ENCODE measurements at regions not wholly inside any gene's neighbourhood (a gene's known extent, or its start where the extent isn't known, plus 50 kb on each side); places are given as distances from the start of the nearest gene placed in this dataset.

- Histone ChIP-seq H3K36me3 (ENCODE audit: insufficient read depth, low read length) (no peaks in the 10 kb centered on the region), H3K4me3 (ENCODE audit: low read depth in 1 of 2, low read length in 2 of 2) (no peak overlapping the region), H3K4me1 (ENCODE audit: insufficient read depth, low read length) (no peaks in the 10 kb centered on the region), H3K27ac (ENCODE audit: low read depth, low read length) (no peak overlapping the region), H3K27me3 (ENCODE audit: control insufficient read depth in 1 of 2, insufficient read depth in 2 of 2, low read length in 2 of 2) (no peaks in the 10 kb centered on the region), H3K9ac (ENCODE audit: low read length) (no peak overlapping the region), H3K9me3 (ENCODE audit: low read length) (peaks cover 8% of the 10 kb centered on the region)
Observed at GRCh38 chr11:70926543-70927201, 325.7 kb downstream of the SHANK2 start.

- no peaks in the 10 kb centered on the region for H3K36me3 ChIP-seq (ENCODE audit: insufficient read depth, low read length)
- H3K4me1 ChIP-seq (ENCODE audit: insufficient read depth, low read length) = no peaks in the 10 kb centered on the region
- H3K27ac ChIP-seq (ENCODE audit: low read depth, low read length) = no peak overlapping the region
- H3K4me3 ChIP-seq (ENCODE audit: low read depth in 1 of 2, low read length in 2 of 2) = no peak overlapping the region
- no peaks in the 10 kb centered on the region for H3K9me3 ChIP-seq (ENCODE audit: low read length)
- H3K9ac ChIP-seq (ENCODE audit: low read length) = no peak overlapping the region
- no peaks in the 10 kb centered on the region for H3K27me3 ChIP-seq (ENCODE audit: control insufficient read depth in 1 of 2, insufficient read depth in 2 of 2, low read length in 2 of 2)
Observed at GRCh38 chr11:70928854-70929598, 323.4 kb downstream of the SHANK2 start.

- Histone ChIP-seq H3K36me3 (ENCODE audit: insufficient read depth, low read length) (no peaks in the 10 kb centered on the region), H3K9me3 (ENCODE audit: low read length) (no peaks in the 10 kb centered on the region), H3K9ac (ENCODE audit: low read length) (no peak overlapping the region), H3K27me3 (ENCODE audit: control insufficient read depth in 1 of 2, insufficient read depth in 2 of 2, low read length in 2 of 2) (no peaks in the 10 kb centered on the region), H3K27ac (ENCODE audit: low read depth, low read length) (no peak overlapping the region), H3K4me3 (ENCODE audit: low read depth in 1 of 2, low read length in 2 of 2) (no peak overlapping the region), H3K4me1 (ENCODE audit: insufficient read depth, low read length) (no peaks in the 10 kb centered on the region)
Observed at GRCh38 chr11:70930215-70930614, 322.2 kb downstream of the SHANK2 start.

- no peaks in the 10 kb centered on the region for H3K36me3 ChIP-seq (ENCODE audit: insufficient read depth, low read length)
- no peak overlapping the region for H3K4me3 ChIP-seq (ENCODE audit: low read depth in 1 of 2, low read length in 2 of 2)
- H3K9me3 ChIP-seq (ENCODE audit: low read length) = no peaks in the 10 kb centered on the region
- no peak overlapping the region for H3K9ac ChIP-seq (ENCODE audit: low read length)
- H3K4me1 ChIP-seq (ENCODE audit: insufficient read depth, low read length) = no peaks in the 10 kb centered on the region
- no peaks in the 10 kb centered on the region for H3K27me3 ChIP-seq (ENCODE audit: control insufficient read depth in 1 of 2, insufficient read depth in 2 of 2, low read length in 2 of 2)
- no peak overlapping the region for H3K27ac ChIP-seq (ENCODE audit: low read depth, low read length)
Observed at GRCh38 chr11:70931430-70931829, 320.9 kb downstream of the SHANK2 start.

- no peak overlapping the region for H3K27ac ChIP-seq (ENCODE audit: low read depth, low read length)
- H3K9ac ChIP-seq (ENCODE audit: low read length) = no peak overlapping the region
- no peaks in the 10 kb centered on the region for H3K27me3 ChIP-seq (ENCODE audit: control insufficient read depth in 1 of 2, insufficient read depth in 2 of 2, low read length in 2 of 2)
- H3K36me3 ChIP-seq (ENCODE audit: insufficient read depth, low read length) = no peaks in the 10 kb centered on the region
- H3K4me1 ChIP-seq (ENCODE audit: insufficient read depth, low read length) = no peaks in the 10 kb centered on the region
- H3K4me3 ChIP-seq (ENCODE audit: low read depth in 1 of 2, low read length in 2 of 2) = no peak overlapping the region
- H3K9me3 ChIP-seq (ENCODE audit: low read length) = peaks cover 4% of the 10 kb centered on the region
Observed at GRCh38 chr11:70933981-70934583, 318.3 kb downstream of the SHANK2 start.

GRCh38 chr11:70935006-70935768 lies 317.2 kb downstream of the SHANK2 start:
- Histone ChIP-seq H3K27ac (ENCODE audit: low read depth, low read length) (no peak overlapping the region), H3K36me3 (ENCODE audit: insufficient read depth, low read length) (no peaks in the 10 kb centered on the region), H3K9ac (ENCODE audit: low read length) (no peak overlapping the region), H3K27me3 (ENCODE audit: control insufficient read depth in 1 of 2, insufficient read depth in 2 of 2, low read length in 2 of 2) (no peaks in the 10 kb centered on the region), H3K4me1 (ENCODE audit: insufficient read depth, low read length) (no peaks in the 10 kb centered on the region), H3K9me3 (ENCODE audit: low read length) (peaks cover 4% of the 10 kb centered on the region), H3K4me3 (ENCODE audit: low read depth in 1 of 2, low read length in 2 of 2) (no peak overlapping the region)

- Histone ChIP-seq H3K9me3 (ENCODE audit: low read length) (peaks cover 4% of the 10 kb centered on the region), H3K4me1 (ENCODE audit: insufficient read depth, low read length) (no peaks in the 10 kb centered on the region), H3K36me3 (ENCODE audit: insufficient read depth, low read length) (no peaks in the 10 kb centered on the region), H3K4me3 (ENCODE audit: low read depth in 1 of 2, low read length in 2 of 2) (no peak overlapping the region), H3K27me3 (ENCODE audit: control insufficient read depth in 1 of 2, insufficient read depth in 2 of 2, low read length in 2 of 2) (no peaks in the 10 kb centered on the region), H3K9ac (ENCODE audit: low read length) (no peak overlapping the region), H3K27ac (ENCODE audit: low read depth, low read length) (no peak overlapping the region)
Observed at GRCh38 chr11:70942593-70942992, 309.8 kb downstream of the SHANK2 start.

GRCh38 chr11:70944141-70944540 lies 308.2 kb downstream of the SHANK2 start:
- Histone ChIP-seq H3K4me3 (ENCODE audit: low read depth in 1 of 2, low read length in 2 of 2) (no peak overlapping the region), H3K27ac (ENCODE audit: low read depth, low read length) (no peak overlapping the region), H3K4me1 (ENCODE audit: insufficient read depth, low read length) (no peaks in the 10 kb centered on the region), H3K9me3 (ENCODE audit: low read length) (no peaks in the 10 kb centered on the region), H3K36me3 (ENCODE audit: insufficient read depth, low read length) (no peaks in the 10 kb centered on the region), H3K9ac (ENCODE audit: low read length) (no peak overlapping the region), H3K27me3 (ENCODE audit: control insufficient read depth in 1 of 2, insufficient read depth in 2 of 2, low read length in 2 of 2) (no peaks in the 10 kb centered on the region)

GRCh38 chr11:70944636-70945035 lies 307.7 kb downstream of the SHANK2 start:
- H3K4me1 ChIP-seq (ENCODE audit: insufficient read depth, low read length) = no peaks in the 10 kb centered on the region
- H3K4me3 ChIP-seq (ENCODE audit: low read depth in 1 of 2, low read length in 2 of 2) = no peak overlapping the region
- H3K9me3 ChIP-seq (ENCODE audit: low read length) = no peaks in the 10 kb centered on the region
- no peaks in the 10 kb centered on the region for H3K27me3 ChIP-seq (ENCODE audit: control insufficient read depth in 1 of 2, insufficient read depth in 2 of 2, low read length in 2 of 2)
- H3K9ac ChIP-seq (ENCODE audit: low read length) = no peak overlapping the region
- H3K36me3 ChIP-seq (ENCODE audit: insufficient read depth, low read length) = no peaks in the 10 kb centered on the region
- H3K27ac ChIP-seq (ENCODE audit: low read depth, low read length) = no peak overlapping the region

GRCh38 chr11:70948398-70948797 lies 304.0 kb downstream of the SHANK2 start:
- H3K27me3 ChIP-seq (ENCODE audit: control insufficient read depth in 1 of 2, insufficient read depth in 2 of 2, low read length in 2 of 2) = no peaks in the 10 kb centered on the region
- no peaks in the 10 kb centered on the region for H3K36me3 ChIP-seq (ENCODE audit: insufficient read depth, low read length)
- H3K27ac ChIP-seq (ENCODE audit: low read depth, low read length) = no peak overlapping the region
- H3K4me3 ChIP-seq (ENCODE audit: low read depth in 1 of 2, low read length in 2 of 2) = no peak overlapping the region
- no peaks in the 10 kb centered on the region for H3K9me3 ChIP-seq (ENCODE audit: low read length)
- H3K9ac ChIP-seq (ENCODE audit: low read length) = no peak overlapping the region
- no peaks in the 10 kb centered on the region for H3K4me1 ChIP-seq (ENCODE audit: insufficient read depth, low read length)

- Histone ChIP-seq H3K4me3 (ENCODE audit: low read depth in 1 of 2, low read length in 2 of 2) (no peak overlapping the region), H3K4me1 (ENCODE audit: insufficient read depth, low read length) (no peaks in the 10 kb centered on the region), H3K9me3 (ENCODE audit: low read length) (no peaks in the 10 kb centered on the region), H3K36me3 (ENCODE audit: insufficient read depth, low read length) (no peaks in the 10 kb centered on the region), H3K27me3 (ENCODE audit: control insufficient read depth in 1 of 2, insufficient read depth in 2 of 2, low read length in 2 of 2) (no peaks in the 10 kb centered on the region), H3K27ac (ENCODE audit: low read depth, low read length) (no peak overlapping the region), H3K9ac (ENCODE audit: low read length) (no peak overlapping the region)
Observed at GRCh38 chr11:70948855-70949531, 303.4 kb downstream of the SHANK2 start.

All from muscle layer of colon (tissue), 2 donors.